Testis (tissue), 2 donors: ENCODE measurements at regions not wholly inside any gene's neighbourhood (a gene's known extent, or its start where the extent isn't known, plus 50 kb on each side); places are given as distances from the start of the nearest gene placed in this dataset.

ENCODE experiments used
- CTCF ChIP-seq, 3 experiments: fragments of 450-650 bp in 2 of 3; fragments of 200-600 bp in 1 of 3; sonication (generic) in 1 of 3; IDR thresholded peaks; one replicate each; pipeline ENCODE4 v1.5.1; 2016 to 2019; ENCODE audit warnings: antibody characterized with exemption in 3 of 3, mild to moderate bottlenecking in 2 of 3, moderate library complexity in 1 of 3
- POLR2A ChIP-seq: fragments of 450-650 bp; IDR thresholded peaks from one replicate; pipeline ENCODE4 v1.6.1; 2017; ENCODE audit warnings: antibody characterized with exemption, mild to moderate bottlenecking, moderate library complexity

GRCh38 chr11:69220561-69221051 is 64.9 kb downstream of the SMIM38 start:
- TF ChIP-seq CTCF (IDR thresholded peaks at IDR 0.05) (no peak), POLR2A (no peak)
